ENCODE measurements at regions not wholly inside any gene's neighbourhood (a gene's known extent, or its start where the extent isn't known, plus 50 kb on each side); places are given as distances from the start of the nearest gene placed in this dataset.

- Histone ChIP-seq H3K4me1 (no peaks in the 10 kb centered on the region), H3K36me3 (no peaks in the 10 kb centered on the region), H3K4me3 (no peak overlapping the region), H3K9me3 (peaks cover 0 to 36% (median 15%) of the 10 kb centered on the region in 4 donors), H3K27me3 (no peaks in the 10 kb centered on the region), H3K27ac (no peak overlapping the region)
- DNase-seq: no peak
- intact Hi-C loops (cut with DNase I; ENCODE audit: low total_unique reads): no loop called here
- 88 to 94% (median 91%) methylated on average over 11 to 12 of the region's 12 CpGs for WGBS, 5 donors
- TF ChIP-seq POLR2AphosphoS5 (IDR thresholded peaks at IDR 0.05) (no peak), POLR2A (IDR thresholded peaks at IDR 0.05) (no peak), EP300 (IDR thresholded peaks at IDR 0.05) (no peak), CTCF (IDR thresholded peaks at IDR 0.05) (no peak)
Observed at GRCh38 chr7:153413199-153413539, 639.0 kb upstream of the DPP6 start.

- Histone ChIP-seq H3K36me3 (no peaks in the 10 kb centered on the region), H3K27ac (no peak overlapping the region), H3K9me3 (peaks cover 0 to 33% (median 15%) of the 10 kb centered on the region in 4 donors), H3K27me3 (no peaks in the 10 kb centered on the region), H3K4me1 (no peaks in the 10 kb centered on the region), H3K4me3 (no peak overlapping the region)
- WGBS, 5 donors: 87 to 94% (median 90%) methylated on average over 28 of the region's 28 CpGs
- TF ChIP-seq EP300 (IDR thresholded peaks at IDR 0.05): no peak
- DNase-seq: no peak
- intact Hi-C loops (cut with DNase I; ENCODE audit: low total_unique reads): no loop called here
Observed at GRCh38 chr7:153413540-153414287, 638.5 kb upstream of the DPP6 start.

- Histone ChIP-seq H3K4me3 (no peak overlapping the region), H3K9me3 (peaks cover 0 to 28% (median 15%) of the 10 kb centered on the region in 4 donors), H3K27me3 (no peaks in the 10 kb centered on the region), H3K4me1 (no peaks in the 10 kb centered on the region), H3K27ac (no peak overlapping the region), H3K36me3 (no peaks in the 10 kb centered on the region)
- no peak for TF ChIP-seq POLR2A (IDR thresholded peaks at IDR 0.05)
- no peak for TF ChIP-seq EP300 (IDR thresholded peaks at IDR 0.05)
- no peak for TF ChIP-seq CTCF (IDR thresholded peaks at IDR 0.05)
- intact Hi-C loops (cut with DNase I; ENCODE audit: low total_unique reads): no loop called here
- no peak for DNase-seq
Observed at GRCh38 chr7:153414288-153414629, 637.9 kb upstream of the DPP6 start.

GRCh38 chr7:153415632-153416031 is 636.6 kb upstream of the DPP6 start:
- peaks cover 0 to 27% (median 15%) of the 10 kb centered on the region in 4 donors for H3K9me3 ChIP-seq
- H3K27ac ChIP-seq: no peak overlapping the region
- H3K4me1 ChIP-seq: no peaks in the 10 kb centered on the region
- no peak for DNase-seq
- intact Hi-C loops (cut with DNase I; ENCODE audit: low total_unique reads): no loop called here
- H3K4me3 ChIP-seq: no peak overlapping the region
- H3K27me3 ChIP-seq: no peaks in the 10 kb centered on the region
- no peaks in the 10 kb centered on the region for H3K36me3 ChIP-seq
- TF ChIP-seq EP300 (IDR thresholded peaks at IDR 0.05) (no peak), POLR2AphosphoS5 (IDR thresholded peaks at IDR 0.05) (no peak), CTCF (IDR thresholded peaks at IDR 0.05) (no peak), POLR2A (IDR thresholded peaks at IDR 0.05) (no peak)
- WGBS, 5 donors: 74 to 78% (median 76%) methylated on average over 6 of the region's 6 CpGs
